Umbilical cord (tissue), 1 donor: ENCODE measurements at regions not wholly inside any gene's neighbourhood (a gene's known extent, or its start where the extent isn't known, plus 50 kb on each side); places are given as distances from the start of the nearest gene placed in this dataset.
"Not testable (repeated sequence)": the region's sequence is repeated elsewhere in the genome, so short reads cannot be mapped to it uniquely, and the experiment has no call there.

Experiments used
- DNase-seq: peaks from one replicate; pipeline ENCODE4 v3.0.0-alpha.2; 2015; ENCODE audit warnings: low spot score

DNA sequence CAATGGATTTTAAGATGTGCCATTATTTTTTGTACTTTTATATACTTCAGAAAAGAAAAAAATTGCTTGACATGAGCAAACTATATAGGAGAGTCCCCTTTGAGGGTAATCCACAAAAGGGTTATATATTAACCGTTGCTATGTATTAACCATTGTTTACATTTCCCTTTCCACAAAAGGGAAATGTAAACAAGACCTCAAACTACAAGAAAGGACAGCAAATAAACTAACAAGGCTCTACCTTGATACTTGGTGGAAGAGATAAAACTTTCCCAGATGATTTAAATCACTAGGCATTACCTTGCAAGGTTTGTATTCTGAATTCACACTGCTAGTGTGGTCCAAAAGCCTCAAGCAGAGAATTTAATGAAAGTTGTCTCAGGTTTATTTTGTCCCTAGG, 616.3 kb upstream of the BCHE start:
- no peak for DNase-seq

DNA sequence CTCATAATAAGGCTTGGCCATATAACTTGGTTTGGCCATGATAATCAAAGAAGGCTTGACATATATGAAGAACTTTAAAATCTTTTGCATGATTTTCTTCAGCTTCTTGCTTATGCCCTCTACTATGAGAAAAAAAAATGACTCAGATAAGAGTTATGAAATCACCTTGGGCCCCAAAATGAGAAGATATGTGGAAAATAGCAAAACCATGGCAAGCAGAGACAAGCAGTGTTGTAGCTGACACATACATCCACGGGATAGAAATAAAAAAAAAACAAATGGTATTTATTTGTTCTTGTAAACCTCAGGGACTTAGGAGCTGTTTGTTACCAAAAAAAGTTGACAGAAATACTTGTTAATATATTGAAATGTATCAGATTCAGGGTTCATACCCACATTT, 614.8 kb upstream of the BCHE start:
- DNase-seq: no peak

DNA sequence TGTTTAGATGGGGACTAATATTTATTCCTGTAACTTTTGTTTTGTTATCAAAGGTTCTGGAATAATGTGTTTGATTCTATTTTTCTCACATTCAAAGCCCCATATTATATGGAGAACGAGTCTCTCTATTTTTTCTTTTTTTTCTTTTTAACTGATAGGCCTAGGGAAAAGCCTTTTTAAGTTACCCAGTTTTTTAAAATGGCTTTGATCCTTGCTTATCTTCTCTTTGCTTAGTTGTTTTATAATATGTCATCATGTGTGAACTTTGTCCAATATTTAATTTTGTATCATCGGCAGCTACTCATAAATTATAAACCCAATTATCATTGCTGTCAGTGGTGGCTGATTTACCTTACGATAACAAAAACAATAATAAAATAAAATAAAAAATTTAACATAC, 610.3 kb upstream of the BCHE start:
- DNase-seq: no peak

DNA sequence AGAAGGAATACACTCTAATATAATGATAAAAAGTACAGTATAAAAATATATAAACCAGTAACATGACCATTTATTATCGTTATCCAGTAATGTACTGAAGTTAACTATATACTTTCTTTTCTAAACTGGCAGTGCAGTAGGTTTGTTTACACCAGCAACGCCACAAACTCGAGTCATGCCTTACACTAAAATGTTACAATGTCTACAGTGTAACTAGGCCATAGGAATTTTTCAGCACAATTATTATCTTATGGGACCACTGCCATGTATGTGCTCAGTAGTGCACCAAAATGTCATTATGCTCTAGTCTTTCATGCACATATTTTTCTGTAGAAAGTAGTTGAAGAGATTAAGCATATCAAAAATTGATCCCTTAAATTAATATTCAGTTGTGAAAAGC, 609.8 kb upstream of the BCHE start:
- DNase-seq: peak; percentile 1

DNA sequence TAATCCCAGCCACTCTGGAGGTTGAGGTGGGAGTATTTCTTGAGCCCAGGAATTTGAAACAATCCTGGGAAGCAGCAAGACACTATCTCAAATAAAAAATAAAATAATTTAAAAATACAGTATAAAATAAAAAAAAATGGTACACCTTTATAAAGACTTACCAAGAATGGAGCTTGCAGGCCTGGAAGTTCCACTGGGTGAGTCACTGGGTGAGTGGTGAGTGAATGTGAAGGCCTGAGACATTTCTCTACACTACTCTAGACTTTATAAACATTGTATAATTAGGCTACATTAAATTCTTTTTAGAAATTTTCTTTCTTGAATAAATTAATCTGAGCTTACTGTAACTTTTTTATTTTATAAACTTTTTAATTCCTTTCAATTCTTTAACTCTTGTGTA, 609.1 kb upstream of the BCHE start:
- no peak for DNase-seq

DNA sequence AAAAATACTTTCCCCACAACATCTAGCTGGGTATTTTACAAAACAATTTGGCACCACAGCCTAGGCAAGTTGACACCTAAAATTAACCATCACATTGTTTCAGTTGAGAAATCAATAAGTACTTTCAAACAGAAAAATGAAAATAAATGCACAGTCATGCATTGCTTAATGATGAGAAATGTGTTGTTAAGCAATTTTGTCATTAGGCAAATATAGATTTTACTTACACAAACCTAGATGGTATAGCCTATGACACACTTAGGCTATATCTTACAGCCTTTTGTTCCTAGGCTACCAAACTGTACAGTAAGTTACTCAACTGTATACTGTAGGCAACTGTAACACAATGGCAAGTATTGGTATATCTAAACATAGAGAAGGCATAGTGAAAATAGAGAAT, 608.6 kb upstream of the BCHE start:
- no peak for DNase-seq

DNA sequence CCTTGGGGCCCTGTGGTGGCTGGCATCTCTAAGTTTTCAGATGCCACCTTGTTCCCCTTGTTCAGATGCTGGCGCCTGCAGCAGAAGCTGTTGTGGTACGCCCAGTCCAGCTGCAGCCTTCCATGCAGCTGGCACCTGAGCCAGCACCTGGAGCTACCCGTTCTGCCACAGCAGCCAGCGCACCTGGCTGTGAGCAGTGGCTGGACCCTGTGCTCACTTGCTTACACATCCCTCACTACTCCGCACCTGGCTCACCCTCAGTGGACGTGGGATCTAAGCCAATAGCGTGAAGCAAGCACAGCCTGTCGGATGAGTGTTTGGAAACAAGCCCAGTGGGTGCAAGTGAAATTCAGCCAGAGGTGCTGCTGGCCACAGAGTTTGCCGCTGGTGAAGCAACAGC, 607.5 kb upstream of the BCHE start:
- DNase-seq: no peak

DNA sequence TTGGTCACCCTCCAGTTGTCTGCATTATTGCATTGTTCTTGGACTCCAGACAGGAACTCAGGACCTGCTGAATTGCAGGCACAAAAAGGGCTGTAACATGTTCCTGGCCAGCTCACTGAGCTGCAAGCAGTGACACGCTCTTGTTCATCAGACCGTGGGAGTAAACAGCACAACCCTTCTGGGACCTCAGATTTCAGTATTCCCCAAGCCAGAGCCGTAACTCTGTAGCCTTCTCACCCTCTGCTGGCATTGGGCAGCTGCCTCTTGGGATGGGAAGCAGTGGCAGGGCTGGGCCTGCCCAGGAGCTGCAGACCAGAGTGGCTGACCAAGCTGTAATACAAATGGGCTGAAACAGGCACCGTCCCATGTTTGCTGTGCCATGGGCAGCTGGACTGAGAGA, 607.1 kb upstream of the BCHE start:
- no peak for DNase-seq

DNA sequence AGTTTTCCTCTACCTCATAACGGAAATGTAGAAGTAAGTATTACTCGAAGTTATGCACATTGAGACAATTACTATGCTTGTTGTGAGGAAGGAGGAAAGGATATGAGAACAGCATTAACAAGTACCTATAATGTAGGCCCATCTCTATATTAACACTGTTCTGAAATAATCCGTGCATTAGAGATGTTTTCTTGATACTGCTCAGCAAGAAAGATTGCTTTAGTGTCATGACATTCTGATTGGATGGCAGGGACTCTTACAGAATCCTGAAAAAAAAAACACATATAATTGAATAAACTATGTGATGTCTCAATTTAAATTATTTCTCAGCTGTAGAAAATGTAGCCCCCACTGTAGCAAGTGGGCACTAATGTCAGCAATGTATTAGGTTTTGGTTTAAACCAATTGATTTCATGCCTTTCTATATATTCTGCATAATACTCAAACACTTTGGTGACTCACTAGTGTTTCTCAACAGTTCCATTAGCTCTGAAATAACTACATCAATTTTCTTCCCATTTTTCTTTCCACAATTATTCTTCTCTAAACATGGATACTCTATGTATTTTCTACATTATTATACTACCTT, 598.3 kb upstream of the BCHE start:
- DNase-seq: no peak

DNA sequence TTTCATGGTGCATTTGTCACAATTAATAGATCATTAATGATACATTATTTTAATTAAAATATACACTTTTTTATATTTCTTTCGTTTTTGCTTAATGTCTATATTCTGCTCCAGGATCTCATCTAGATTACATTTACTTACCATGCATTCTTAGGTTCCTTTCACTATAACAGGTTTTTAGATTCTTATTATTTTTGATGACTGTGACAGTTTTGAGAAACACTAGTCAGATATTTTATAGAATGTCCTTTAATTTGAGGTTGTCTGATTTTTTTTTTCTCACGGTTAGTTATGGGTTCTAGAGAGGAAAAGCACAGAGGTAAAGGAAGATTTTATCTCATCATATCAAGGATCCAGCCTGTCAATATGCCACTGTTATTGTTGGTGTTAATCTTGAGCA, 595.8 kb upstream of the BCHE start:
- DNase-seq: no peak

DNA sequence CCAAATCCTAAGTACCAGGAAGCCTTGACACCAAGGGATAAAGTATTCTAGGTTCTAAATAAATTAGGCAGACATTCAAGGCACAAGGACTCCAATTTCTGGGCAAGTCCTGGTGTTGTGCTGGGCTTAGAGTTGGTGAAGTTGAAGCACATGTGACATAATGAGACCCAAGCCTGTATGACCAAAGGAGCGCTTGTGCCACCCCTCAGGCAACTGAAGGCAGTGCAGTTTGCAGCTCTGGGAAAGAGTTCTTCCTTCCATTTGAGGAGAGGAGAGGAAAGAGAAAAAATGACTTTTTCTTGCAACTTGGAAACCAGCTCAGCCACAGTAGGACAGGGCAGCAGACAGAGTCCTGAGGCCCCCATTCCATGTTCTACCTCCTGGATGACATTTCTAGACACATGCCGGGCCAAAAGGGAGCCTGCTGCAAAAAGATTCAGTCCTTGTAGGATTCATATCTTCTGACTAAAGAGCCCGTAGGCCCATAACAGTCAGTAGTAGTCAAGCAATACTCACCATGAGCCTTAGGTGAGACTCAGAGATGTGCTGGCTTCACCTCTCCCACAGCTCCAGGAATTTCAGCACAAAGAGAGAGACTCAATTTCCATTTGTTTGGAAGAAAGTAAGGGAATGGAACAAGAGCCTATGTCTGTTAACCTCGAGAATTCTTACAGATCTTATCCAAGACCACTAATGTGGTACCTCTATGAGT, 588.8 kb upstream of the BCHE start:
- DNase-seq: no peak

DNA sequence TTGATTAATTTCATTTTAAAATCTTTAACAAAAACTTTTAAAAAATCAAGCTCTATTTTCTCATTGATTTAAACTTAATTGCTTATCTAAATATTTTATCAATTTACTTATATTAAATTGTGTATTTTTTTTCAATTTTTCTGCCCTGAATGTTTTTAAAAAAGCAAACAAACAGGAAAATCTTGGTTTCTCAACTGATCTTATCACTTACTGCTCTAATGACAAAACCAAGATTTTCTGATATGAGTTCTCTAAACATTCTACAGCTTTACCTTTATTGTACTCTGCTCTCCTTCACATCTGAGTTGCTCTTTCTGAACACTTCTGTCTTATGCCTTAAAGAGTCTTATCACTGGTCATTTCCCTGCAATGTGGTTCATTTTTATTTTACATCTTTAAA, 587.8 kb upstream of the BCHE start:
- no peak for DNase-seq

DNA sequence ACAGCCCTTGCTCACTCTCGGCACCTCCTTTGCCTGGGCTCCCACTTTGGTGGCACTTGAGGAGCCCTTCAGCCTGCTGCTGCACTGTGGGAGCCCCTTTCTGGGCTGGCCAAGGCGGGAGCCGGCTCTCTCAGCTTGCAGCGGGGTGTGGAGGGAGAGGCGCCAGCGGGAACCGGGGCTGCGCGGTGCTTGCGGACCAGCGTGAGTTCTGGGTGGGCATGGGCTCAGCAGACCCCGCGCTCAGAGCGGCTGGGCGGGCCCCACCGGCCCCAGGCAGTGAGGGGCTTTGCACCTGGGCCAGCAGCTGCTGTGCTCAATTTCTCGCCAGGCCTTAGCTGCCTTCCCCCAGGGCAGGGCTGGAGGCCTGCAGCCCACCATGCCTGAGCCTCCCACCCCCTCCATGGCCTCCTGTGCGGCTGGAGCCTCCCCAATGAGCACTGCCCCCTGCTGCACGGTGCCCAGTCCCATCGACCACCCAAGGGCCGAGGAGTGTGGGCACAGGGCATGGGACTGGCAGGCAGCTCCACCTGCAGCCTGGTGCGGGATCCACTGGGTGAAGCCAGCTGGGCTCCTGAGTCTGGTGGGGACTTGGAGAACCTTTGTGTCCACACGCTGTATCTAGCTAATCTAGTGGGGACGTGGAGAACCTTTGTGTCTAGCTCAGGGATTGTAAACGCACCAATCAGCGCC, 586.7 kb upstream of the BCHE start:
- DNase-seq: not testable (repeated sequence)

DNA sequence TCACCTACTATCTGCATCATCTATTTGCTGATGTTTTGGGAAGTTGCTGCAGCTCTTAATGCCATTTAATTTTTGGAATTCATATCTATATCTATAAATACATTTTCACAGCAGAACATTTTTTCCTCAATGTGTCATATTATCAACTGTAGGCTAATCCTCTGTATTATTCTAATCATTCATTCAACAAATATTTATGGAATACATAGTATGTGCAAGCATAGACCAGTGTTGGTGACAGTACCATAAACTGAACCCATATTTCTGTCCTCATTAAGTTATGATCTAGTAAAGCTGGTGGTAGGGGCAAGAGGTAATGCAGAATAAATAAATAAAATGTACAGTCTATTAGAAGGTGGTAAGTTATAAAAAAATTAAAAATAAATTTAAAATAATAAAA, 585.3 kb upstream of the BCHE start:
- no peak for DNase-seq

DNA sequence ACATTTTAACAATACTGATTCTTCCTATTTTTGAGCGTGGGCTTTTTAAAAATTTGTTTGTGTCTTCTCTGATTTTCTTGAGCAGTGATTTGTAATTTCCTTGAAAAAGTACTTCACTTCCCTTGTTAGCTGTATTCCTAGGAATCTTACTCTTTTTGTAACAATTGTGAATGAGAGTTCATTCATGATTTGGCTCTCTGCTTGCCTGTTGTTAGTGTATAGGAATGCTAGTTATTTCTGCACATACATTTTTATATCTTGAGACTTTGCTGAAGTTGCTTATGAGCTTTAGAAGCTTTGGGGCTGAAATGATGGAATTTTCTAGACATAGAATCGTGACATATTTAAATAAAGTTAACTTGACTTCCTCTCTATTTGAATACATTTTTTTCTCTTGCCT, 582.8 kb upstream of the BCHE start:
- DNase-seq: no peak

DNA sequence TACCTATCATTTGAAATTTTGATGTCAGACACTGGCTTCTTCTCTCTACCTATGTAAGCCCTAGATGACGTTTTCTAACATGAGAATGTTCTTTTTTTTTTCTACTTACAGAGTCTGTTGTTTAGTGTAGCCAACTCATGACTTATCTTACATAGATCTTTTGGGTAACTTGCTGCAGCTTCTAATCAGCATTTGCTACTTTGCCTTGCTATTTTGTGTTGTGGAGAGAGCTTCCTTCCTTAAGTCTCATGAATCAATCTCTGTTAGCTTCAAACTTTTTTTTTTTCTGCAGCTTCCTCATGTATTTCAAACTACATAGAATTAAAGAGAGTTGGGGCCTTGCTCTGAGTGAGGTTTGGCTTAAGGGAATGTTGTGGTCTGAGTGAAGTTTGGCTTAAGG, 568.7 kb upstream of the BCHE start:
- DNase-seq: no peak

DNA sequence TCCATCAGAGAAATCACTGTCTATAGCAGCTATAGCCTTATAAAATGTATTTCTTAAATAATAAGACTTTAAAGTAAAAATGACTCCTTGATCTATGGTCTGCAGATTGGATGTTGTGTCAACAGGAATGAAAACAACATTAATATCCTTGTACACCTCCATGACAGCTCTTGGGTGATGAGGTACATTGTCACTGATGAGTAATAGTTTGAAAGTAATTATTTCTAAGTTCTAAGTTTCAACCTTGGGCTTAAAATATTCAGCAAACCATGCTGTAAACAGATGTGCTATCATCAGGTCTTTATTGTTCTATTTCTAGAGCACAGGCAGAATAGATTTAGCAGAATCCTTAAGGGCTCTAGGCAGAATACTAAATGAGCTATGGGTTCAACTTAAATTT, 568.2 kb upstream of the BCHE start:
- no peak for DNase-seq

DNA sequence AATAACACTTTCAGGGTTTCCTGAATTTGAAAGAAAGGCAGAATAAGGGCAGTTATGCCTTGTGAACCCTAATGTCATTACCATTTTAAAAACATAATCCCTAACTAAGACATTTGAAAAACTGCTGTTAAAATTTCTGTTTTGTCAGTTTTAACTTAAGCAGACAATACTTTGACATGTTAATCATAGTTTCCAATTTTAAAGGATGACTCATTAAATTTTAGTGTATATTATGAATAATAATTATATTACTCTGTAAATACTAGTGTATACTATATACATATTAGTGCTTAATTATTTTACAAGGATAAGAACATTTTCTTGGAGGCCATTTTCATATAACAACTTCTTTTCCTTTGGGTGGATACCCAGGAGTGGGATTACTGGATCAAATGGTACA, 553.1 kb upstream of the BCHE start:
- DNase-seq: no peak

DNA sequence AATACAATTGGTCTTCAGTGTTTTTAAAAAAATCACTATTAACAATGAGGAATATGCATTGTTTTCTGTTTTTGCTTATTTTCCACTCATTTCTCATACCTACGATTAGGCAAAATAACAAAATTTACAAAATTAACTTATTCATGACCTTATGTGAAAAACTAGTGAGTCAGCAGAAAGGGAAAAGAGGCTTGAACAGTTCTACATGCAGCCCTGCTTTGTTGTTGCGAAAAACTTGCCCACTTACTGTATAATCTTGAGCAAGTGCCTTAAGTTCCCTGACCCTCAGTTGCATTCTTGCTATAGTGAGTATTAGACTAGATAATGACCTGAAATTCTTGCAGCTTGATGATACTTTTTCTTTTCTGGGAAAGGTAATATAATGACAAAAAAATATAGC, 551.1 kb upstream of the BCHE start:
- no peak for DNase-seq

DNA sequence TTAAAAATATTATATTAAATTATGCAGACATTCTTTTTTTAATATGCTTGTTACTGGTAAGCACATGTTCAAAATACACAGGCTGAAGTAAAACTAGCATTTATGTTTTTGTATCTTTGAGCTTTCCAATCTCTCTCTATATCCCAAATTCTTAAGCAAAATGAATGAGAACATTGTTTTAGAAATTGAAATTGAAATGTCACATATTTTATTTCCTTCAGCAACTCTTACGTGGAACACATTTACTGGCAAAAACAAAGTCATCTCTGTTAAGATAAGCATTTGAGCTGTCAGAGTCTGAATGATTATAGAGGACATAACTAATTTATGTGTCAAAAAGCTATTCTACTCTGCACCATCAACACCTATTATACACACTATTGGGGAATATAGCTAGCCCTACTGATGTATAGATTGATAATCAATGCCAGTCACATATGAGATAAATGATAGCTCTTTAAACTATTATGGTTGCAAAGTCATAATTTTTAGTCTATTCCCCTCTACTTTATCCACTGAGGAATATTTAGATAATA, 535.4 kb upstream of the BCHE start:
- DNase-seq: no peak

DNA sequence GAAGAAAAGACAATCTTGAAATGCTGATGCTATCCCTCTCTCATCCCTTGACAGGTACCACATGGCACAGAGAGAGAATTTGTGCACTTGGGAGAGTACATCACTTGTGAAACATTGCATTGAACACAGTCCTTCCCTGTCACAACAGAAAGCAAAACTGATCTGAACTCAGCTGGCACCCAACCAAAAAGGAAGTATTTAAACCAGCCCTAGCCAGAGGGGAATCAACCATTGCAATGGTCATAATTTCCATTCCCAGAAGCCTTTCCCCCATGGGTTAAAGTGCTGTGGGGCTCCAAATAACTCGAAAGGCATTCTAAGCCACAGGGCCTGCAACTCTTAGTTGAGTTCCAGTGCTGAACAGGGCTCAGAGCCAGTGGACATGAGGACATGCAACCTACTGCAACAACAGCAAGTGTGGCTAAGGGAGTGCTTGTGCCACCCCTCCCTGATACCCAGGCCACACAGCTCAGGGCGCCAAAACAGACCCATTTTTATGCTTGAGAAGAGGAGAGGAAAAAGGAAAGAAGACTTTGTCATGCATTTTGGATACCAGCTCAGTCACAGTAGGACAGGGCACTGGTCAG, 530.8 kb upstream of the BCHE start:
- DNase-seq: no peak

DNA sequence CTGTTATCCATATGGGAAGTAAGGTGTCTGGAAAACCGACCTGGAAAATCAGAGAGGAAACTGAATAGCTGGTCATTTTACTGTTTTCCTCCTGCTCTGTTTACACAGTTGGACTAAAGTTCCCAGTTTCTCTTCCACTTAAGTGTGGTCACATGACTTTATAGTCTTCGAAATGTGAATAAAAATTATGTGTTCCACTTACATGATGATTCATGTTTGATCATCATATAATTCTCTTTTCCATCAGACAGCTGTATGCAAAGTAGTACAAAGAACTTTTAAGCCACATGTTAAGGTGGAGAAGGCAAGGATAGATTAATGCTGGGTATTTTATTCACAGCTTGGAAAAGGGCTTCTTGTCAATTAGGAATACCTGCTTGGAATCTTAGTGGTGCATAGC, 525.5 kb upstream of the BCHE start:
- no peak for DNase-seq

DNA sequence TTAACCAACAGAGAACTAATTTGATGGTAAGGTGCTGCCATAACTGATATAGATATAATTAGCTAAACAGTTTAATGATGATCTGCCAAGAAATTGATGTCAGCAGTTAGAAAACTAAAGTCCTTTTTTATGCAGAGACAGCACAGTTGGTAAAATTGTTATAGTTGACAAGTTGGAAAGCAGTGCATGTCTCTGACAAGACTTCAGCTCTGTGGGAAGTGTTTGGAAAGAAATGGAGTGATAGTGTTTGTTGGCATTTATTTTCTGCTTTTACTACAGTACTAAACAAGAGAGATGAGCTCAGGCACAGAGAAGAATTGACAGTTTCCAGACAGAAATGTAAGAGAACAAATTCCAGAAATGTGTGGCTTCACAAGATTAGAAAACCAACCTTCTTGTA, 523.5 kb upstream of the BCHE start:
- peak; percentile 7 for DNase-seq
